HepG2 (cell line): ENCODE measurements at regions not wholly inside any gene's neighbourhood (a gene's known extent, or its start where the extent isn't known, plus 50 kb on each side); places are given as distances from the start of the nearest gene placed in this dataset.

Experiments
- ATAC-seq: fragments of 200-7000 bp; cut with Tn5 transposase; 3 replicates; pipeline ENCODE4 v1.9.1; 2020; ENCODE audit warnings: mild to moderate bottlenecking, moderate library complexity
- BruUV-seq: library from RNA; stranded (reverse); fragments of 400-500 nt; replicated peaks from 2 replicates; lab custom pipeline; 2021; lab: Mats Ljungman, UMichigan
- CTCF ChIA-PET: fragments of 300-600 bp; formaldehyde crosslinking; extraction: SDS; loops from one replicate; lab custom pipeline; 2021; ENCODE audit warnings: low total read pairs, inconsistent platforms, low intra/inter-chr PET ratio; lab: Yijun Ruan, JAX
- POLR2A ChIA-PET: fragments of 350-600 bp; sonication (Branson Sonifier 250); formaldehyde crosslinking; loops from one replicate; lab custom pipeline; 2020; ENCODE audit warnings: antibody characterized with exemption, inconsistent platforms; lab: Yijun Ruan, JAX
- DNase-seq: peaks from one replicate; pipeline ENCODE4 v3.0.0-alpha.2; 2015; ENCODE audit warnings: low spot score
- FAIRE-seq: peaks from 3 replicates; lab custom pipeline; 2011; peaks lifted over from hg19 to GRCh38; lab: Jason Lieb, UNC
- H2AFZ ChIP-seq: one replicate; pipeline ENCODE4 v1.6.1; 2011; ENCODE audit warnings: low read length, inconsistent platforms
- H3K27ac ChIP-seq: fragments of 300-600 bp; 3 replicates; pipeline ENCODE4 v1.8.0; 2011; ENCODE audit warnings: mixed run types, mild to moderate bottlenecking, mixed read lengths, low read length, inconsistent platforms; ENCODE audit not compliant: insufficient read depth; ENCODE audit errors: extremely low read length
- H3K27me3 ChIP-seq, 2 experiments: fragments of 200-600 bp in 1 of 2; 2 replicates in 1 of 2; 3 replicates in 1 of 2; pipeline versions ENCODE4 v1.6.0 to v1.8.0; 2011; ENCODE audit warnings: low read length in 2 of 2, mild to moderate bottlenecking in 2 of 2, moderate library complexity in 2 of 2, inconsistent platforms in 1 of 2; ENCODE audit not compliant: insufficient read depth in 2 of 2, control insufficient read depth in 1 of 2
- H3K36me3 ChIP-seq, 2 experiments: fragments of 200-600 bp in 1 of 2; replicated peaks in 1 of 2; 2 replicates in 1 of 2; 3 replicates in 1 of 2; pipeline versions ENCODE4 v1.5.1 to v1.8.0; 2011; ENCODE audit warnings: low read length in 2 of 2, inconsistent platforms in 1 of 2; ENCODE audit not compliant: insufficient read depth in 2 of 2, control insufficient read depth in 1 of 2
- H3K4me1 ChIP-seq: 2 replicates; pipeline ENCODE4 v1.5.1; 2012; ENCODE audit warnings: low read length, inconsistent platforms; ENCODE audit not compliant: insufficient read depth
- H3K4me2 ChIP-seq: 2 replicates; pipeline ENCODE4 v1.6.0; 2011; ENCODE audit warnings: low read depth, low read length, inconsistent platforms
- H3K4me3 ChIP-seq, 3 experiments: fragments of 200-600 bp in 1 of 3; sonication (generic), shearing (Covaris generic) in 1 of 3; replicated peaks in 1 of 3; 2 replicates each; pipeline ENCODE4 v1.5.1; 2011 to 2016; ENCODE audit warnings: low read length in 3 of 3, inconsistent platforms in 2 of 3, low read depth in 2 of 3, mild to moderate bottlenecking in 2 of 3, control low read depth in 1 of 3, mixed read lengths in 1 of 3; ENCODE audit not compliant: insufficient read depth in 1 of 3
- H3K79me2 ChIP-seq: one replicate; pipeline ENCODE4 v1.6.1; 2011; ENCODE audit warnings: low read length, inconsistent platforms; ENCODE audit not compliant: insufficient read depth
- H3K9ac ChIP-seq: 2 replicates; pipeline ENCODE4 v1.6.0; 2011; ENCODE audit warnings: mild to moderate bottlenecking, low read depth, low read length, inconsistent platforms; ENCODE audit not compliant: insufficient read depth
- H3K9me3 ChIP-seq: 2 replicates; pipeline ENCODE4 v1.5.1; 2012; ENCODE audit warnings: mild to moderate bottlenecking, low read length
- H4K20me1 ChIP-seq: 2 replicates; pipeline ENCODE4 v1.6.0; 2011; ENCODE audit warnings: inconsistent platforms, mild to moderate bottlenecking, low read length, moderate library complexity; ENCODE audit not compliant: insufficient read depth
- ASH2L ChIP-seq: fragments of 300-600, 200-600 bp; sonication (generic); IDR thresholded peaks from 2 replicates; pipeline ENCODE4 v1.7.0; 2017; ENCODE audit warnings: low read depth, mild to moderate bottlenecking, moderate library complexity, mixed read lengths, low read length; ENCODE audit not compliant: insufficient read length
- MYNN ChIP-seq: sonication (generic); formaldehyde crosslinking; IDR thresholded peaks from 2 replicates; pipeline ENCODE4 v1.4.0; 2020; ENCODE audit warnings: mild to moderate bottlenecking, low read depth, missing genetic modification reagents
- SOX6 ChIP-seq, 2 experiments: fragments of 450-650 bp in 1 of 2; sonication (generic) in 1 of 2; formaldehyde crosslinking in 1 of 2; IDR thresholded peaks; 2 replicates each; pipeline versions ENCODE4 v1.4.0 to v1.6.1; 2017 to 2020; ENCODE audit warnings: antibody characterized with exemption in 1 of 2, mild to moderate bottlenecking in 1 of 2, missing genetic modification reagents in 1 of 2
- ZNF253 ChIP-seq: sonication (generic); formaldehyde crosslinking; IDR thresholded peaks from 2 replicates; pipeline ENCODE4 v1.8.0; 2022; ENCODE audit warnings: mild to moderate bottlenecking, missing genetic modification reagents, borderline replicate concordance
- WGBS: methylation state at CpG from one replicate; pipeline ENCODE4 v1.1.6; 2017; ENCODE audit warnings: low lambda C conversion rate; 5-methylcytosine and 5-hydroxymethylcytosine counted together
- in situ Hi-C: cut with HindIII; loops from 2 replicates; pipeline ENCODE4 v1.10.0; 2017; ENCODE audit warnings: low pct_unique_long_range_greater_than_20kb; ENCODE audit not compliant: extremely low pct_ligation_motif_present
- intact Hi-C: fragments of 100-400 bp; cut with micrococcal nuclease; formaldehyde crosslinking; loops from one replicate; pipeline ENCODE4 v1.10.0; 2022; ENCODE audit not compliant: unreplicated experiment
- TF ChIP-seq, protein P1 (sequence below): sonication (generic); formaldehyde crosslinking; IDR thresholded peaks from 2 replicates; pipeline ENCODE4 v1.8.0; 2022; ENCODE audit warnings: mild to moderate bottlenecking, missing genetic modification reagents, borderline replicate concordance
- TF ChIP-seq, protein P2 (sequence below): sonication (generic); formaldehyde crosslinking; IDR thresholded peaks from 2 replicates; pipeline ENCODE4 v1.5.1; 2020; ENCODE audit warnings: mild to moderate bottlenecking, missing genetic modification reagents, borderline replicate concordance
- TF ChIP-seq, protein P3 (sequence below): sonication (generic); formaldehyde crosslinking; IDR thresholded peaks from 2 replicates; pipeline ENCODE4 v1.8.0; 2022; ENCODE audit warnings: missing genetic modification reagents, mild to moderate bottlenecking, borderline replicate concordance

DNA sequence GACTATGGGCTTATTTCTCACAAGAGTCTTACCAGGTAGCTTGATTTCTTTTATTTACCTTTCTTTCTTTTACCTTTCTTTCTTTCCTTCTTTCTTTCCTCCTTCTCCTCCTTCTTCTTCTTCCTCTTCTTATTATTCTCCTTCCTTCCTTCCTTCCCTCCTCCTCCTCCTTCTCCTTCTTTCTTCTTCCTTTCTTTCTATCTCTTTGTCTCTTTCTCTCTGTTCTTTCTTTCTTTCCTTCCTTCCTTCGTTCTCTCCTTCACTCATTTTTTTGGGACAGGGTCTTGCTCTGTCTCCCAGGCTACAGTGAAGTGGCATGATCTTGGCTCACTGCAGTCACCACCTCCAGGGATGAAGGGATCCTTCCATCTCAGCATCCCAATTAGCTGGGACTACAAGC lies 363.6 kb upstream of the MAF start:
- Histone ChIP-seq H3K9me3 (0 out of 2 replicates have a peak, but pooled peaks cover 4% of the 10 kb centered on the region), H2AFZ (no peak overlapping the region), H3K4me3 (no peak overlapping the region), H3K4me2 (no peak overlapping the region), H3K36me3 (no peaks in the 10 kb centered on the region), H3K9ac (no peak overlapping the region), H3K27me3 (no peaks in the 10 kb centered on the region), H4K20me1 (no peaks in the 10 kb centered on the region), H3K4me1 (no peaks in the 10 kb centered on the region), H3K79me2 (no peaks in the 10 kb centered on the region), H3K27ac (no peak overlapping the region)
- intact Hi-C loops: no loop called here
- ChIA-PET CTCF (no interaction called here), POLR2A (no interaction called here)
- no peak for ATAC-seq
- TF ChIP-seq ZNF253 (CRISPR knock-in tag) (no peak), ASH2L (no peak), SOX6 (IDR thresholded peaks at IDR 0.05) (0 out of 2 replicates have a peak, but pooled peaks have one; percentile 32), SOX6 (CRISPR knock-in tag; IDR thresholded peaks at IDR 0.05) (no peak)
- TF ChIP-seq, protein P1, sequence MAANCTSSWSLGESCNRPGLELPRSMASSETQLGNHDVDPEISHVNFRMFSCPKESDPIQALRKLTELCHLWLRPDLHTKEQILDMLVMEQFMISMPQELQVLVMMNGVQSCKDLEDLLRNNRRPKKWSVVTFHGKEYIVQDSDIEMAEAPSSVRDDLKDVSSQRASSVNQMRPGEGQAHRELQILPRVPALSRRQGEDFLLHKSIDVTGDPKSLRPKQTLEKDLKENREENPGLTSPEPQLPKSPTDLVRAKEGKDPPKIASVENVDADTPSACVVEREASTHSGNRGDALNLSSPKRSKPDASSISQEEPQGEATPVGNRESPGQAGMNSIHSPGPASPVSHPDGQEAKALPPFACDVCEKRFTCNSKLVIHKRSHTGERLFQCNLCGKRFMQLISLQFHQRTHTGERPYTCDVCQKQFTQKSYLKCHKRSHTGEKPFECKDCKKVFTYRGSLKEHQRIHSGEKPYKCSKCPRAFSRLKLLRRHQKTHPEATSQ (CRISPR knock-in tag): no peak
- in situ Hi-C loops: no loop called here
- WGBS: 0% methylated on average over 1 of the region's 1 CpG
- no TSS peak for BruUV-seq
- FAIRE-seq: no peak
- no peak for DNase-seq

DNA sequence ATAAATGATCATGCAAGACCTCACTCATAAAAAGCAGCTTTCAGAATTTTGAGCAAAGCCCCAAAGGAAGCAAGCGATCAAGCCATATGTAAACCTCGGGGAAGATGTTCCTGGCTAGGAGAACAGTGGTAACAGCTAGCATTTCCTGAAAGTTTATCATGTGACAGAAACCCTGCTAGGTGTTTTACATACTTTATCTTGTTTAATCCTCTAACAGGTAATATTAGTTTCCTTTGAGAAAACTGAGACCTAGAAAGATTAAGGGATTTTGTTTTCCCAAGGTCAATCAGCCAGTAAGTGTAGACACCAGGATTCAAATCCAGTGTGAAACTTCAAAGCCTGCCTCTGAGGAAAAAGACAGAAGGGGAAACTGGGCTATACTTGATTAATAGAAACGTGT lies 362.4 kb upstream of the MAF start:
- Histone ChIP-seq H3K4me3 (no peak overlapping the region), H3K9me3 (0 out of 2 replicates have a peak, but pooled peaks cover 4% of the 10 kb centered on the region), H3K9ac (no peak overlapping the region)
- in situ Hi-C loops: no loop called here
- POLR2A ChIA-PET: no interaction called here
- no peak for TF ChIP-seq MYNN
- TF ChIP-seq, protein P2, sequence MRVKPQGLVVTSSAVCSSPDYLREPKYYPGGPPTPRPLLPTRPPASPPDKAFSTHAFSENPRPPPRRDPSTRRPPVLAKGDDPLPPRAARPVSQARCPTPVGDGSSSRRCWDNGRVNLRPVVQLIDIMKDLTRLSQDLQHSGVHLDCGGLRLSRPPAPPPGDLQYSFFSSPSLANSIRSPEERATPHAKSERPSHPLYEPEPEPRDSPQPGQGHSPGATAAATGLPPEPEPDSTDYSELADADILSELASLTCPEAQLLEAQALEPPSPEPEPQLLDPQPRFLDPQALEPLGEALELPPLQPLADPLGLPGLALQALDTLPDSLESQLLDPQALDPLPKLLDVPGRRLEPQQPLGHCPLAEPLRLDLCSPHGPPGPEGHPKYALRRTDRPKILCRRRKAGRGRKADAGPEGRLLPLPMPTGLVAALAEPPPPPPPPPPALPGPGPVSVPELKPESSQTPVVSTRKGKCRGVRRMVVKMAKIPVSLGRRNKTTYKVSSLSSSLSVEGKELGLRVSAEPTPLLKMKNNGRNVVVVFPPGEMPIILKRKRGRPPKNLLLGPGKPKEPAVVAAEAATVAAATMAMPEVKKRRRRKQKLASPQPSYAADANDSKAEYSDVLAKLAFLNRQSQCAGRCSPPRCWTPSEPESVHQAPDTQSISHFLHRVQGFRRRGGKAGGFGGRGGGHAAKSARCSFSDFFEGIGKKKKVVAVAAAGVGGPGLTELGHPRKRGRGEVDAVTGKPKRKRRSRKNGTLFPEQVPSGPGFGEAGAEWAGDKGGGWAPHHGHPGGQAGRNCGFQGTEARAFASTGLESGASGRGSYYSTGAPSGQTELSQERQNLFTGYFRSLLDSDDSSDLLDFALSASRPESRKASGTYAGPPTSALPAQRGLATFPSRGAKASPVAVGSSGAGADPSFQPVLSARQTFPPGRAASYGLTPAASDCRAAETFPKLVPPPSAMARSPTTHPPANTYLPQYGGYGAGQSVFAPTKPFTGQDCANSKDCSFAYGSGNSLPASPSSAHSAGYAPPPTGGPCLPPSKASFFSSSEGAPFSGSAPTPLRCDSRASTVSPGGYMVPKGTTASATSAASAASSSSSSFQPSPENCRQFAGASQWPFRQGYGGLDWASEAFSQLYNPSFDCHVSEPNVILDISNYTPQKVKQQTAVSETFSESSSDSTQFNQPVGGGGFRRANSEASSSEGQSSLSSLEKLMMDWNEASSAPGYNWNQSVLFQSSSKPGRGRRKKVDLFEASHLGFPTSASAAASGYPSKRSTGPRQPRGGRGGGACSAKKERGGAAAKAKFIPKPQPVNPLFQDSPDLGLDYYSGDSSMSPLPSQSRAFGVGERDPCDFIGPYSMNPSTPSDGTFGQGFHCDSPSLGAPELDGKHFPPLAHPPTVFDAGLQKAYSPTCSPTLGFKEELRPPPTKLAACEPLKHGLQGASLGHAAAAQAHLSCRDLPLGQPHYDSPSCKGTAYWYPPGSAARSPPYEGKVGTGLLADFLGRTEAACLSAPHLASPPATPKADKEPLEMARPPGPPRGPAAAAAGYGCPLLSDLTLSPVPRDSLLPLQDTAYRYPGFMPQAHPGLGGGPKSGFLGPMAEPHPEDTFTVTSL (CRISPR knock-in tag): no peak
- TF ChIP-seq, protein P3, sequence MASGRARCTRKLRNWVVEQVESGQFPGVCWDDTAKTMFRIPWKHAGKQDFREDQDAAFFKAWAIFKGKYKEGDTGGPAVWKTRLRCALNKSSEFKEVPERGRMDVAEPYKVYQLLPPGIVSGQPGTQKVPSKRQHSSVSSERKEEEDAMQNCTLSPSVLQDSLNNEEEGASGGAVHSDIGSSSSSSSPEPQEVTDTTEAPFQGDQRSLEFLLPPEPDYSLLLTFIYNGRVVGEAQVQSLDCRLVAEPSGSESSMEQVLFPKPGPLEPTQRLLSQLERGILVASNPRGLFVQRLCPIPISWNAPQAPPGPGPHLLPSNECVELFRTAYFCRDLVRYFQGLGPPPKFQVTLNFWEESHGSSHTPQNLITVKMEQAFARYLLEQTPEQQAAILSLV (CRISPR knock-in tag): no peak
- TF ChIP-seq, all 625 proteins: peak for 0
- Histone ChIP-seq H4K20me1 (no peaks in the 10 kb centered on the region), H2AFZ (no peak overlapping the region), H3K27ac (no peak overlapping the region), H3K36me3 (no peaks in the 10 kb centered on the region), H3K4me1 (no peaks in the 10 kb centered on the region), H3K27me3 (no peaks in the 10 kb centered on the region), H3K4me2 (no peak overlapping the region), H3K79me2 (no peaks in the 10 kb centered on the region)
- DNase-seq: no peak
- 22% methylated on average over 3 of the region's 3 CpGs for WGBS
- intact Hi-C loops: no loop called here
- CTCF ChIA-PET: no interaction called here
- BruUV-seq: no TSS peak
- no peak for ATAC-seq
- no peak for FAIRE-seq
